Mesothelial cell of epicardium (in vitro differentiated cells): ENCODE measurements at regions not wholly inside any gene's neighbourhood (a gene's known extent, or its start where the extent isn't known, plus 50 kb on each side); places are given as distances from the start of the nearest gene placed in this dataset.

Experiments
- DNase-seq, 2 experiments: peaks; one replicate each; pipeline ENCODE4 v3.0.0; 2021; ENCODE audit warnings: low spot score in 2 of 2; ENCODE audit not compliant: unreplicated experiment in 2 of 2
- H3K27ac Mint-ChIP-seq: 2 replicates; pipeline ENCODE4 v1.8.0; 2021; ENCODE audit warnings: mixed read lengths
- H3K27me3 Mint-ChIP-seq: 2 replicates; pipeline ENCODE4 v1.8.0; 2021; ENCODE audit warnings: low read depth, mixed read lengths
- H3K36me3 Mint-ChIP-seq: 2 replicates; pipeline ENCODE4 v1.8.0; 2021; ENCODE audit warnings: mixed read lengths
- H3K4me1 Mint-ChIP-seq: 2 replicates; pipeline ENCODE4 v1.8.0; 2021; ENCODE audit warnings: mixed read lengths
- H3K4me3 Mint-ChIP-seq: 2 replicates; pipeline ENCODE4 v1.8.0; 2021; ENCODE audit warnings: mild to moderate bottlenecking, moderate library complexity, mixed read lengths
- H3K9me3 Mint-ChIP-seq: 2 replicates; pipeline ENCODE4 v1.8.0; 2021; ENCODE audit warnings: mixed read lengths
- TF ChIP-seq, protein P1 (sequence below): fragments of 200-600 bp; sonication (generic); IDR thresholded peaks from one replicate; pipeline ENCODE4 v1.5.0; 2021; ENCODE audit warnings: antibody characterized with exemption; ENCODE audit not compliant: unreplicated experiment

DNA sequence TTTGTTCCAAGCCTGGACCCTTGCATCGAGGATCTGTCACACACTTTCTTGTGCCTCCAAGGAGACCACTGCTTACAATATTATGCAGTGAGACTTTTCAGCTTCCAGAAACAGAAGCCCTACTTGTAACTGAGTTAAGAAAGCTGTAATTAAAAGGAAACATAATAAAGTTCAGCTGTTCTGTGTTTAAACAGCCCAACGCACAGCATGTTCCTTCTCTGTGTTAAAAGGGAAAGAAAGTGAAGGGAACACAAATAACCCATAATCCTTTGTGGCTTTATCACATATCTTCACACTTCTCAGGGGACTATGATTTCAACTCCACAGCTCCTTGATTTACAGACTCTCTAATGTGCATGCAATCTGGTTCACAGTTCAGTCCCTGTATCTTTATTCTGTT, 200.3 kb upstream of the MTNR1B start:
- TF ChIP-seq, protein P1, sequence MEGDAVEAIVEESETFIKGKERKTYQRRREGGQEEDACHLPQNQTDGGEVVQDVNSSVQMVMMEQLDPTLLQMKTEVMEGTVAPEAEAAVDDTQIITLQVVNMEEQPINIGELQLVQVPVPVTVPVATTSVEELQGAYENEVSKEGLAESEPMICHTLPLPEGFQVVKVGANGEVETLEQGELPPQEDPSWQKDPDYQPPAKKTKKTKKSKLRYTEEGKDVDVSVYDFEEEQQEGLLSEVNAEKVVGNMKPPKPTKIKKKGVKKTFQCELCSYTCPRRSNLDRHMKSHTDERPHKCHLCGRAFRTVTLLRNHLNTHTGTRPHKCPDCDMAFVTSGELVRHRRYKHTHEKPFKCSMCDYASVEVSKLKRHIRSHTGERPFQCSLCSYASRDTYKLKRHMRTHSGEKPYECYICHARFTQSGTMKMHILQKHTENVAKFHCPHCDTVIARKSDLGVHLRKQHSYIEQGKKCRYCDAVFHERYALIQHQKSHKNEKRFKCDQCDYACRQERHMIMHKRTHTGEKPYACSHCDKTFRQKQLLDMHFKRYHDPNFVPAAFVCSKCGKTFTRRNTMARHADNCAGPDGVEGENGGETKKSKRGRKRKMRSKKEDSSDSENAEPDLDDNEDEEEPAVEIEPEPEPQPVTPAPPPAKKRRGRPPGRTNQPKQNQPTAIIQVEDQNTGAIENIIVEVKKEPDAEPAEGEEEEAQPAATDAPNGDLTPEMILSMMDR: no peak
- Mint-ChIP-seq H3K9me3 (no peaks in the 10 kb centered on the region), H3K4me3 (no peak overlapping the region), H3K36me3 (peaks cover 2% of the 10 kb centered on the region), H3K27me3 (no peaks in the 10 kb centered on the region), H3K27ac (no peak overlapping the region), H3K4me1 (peaks cover 22% of the 10 kb centered on the region)
- no peak for DNase-seq

- Mint-ChIP-seq H3K4me1 (peaks cover 19% of the 10 kb centered on the region), H3K27ac (no peak overlapping the region), H3K9me3 (no peaks in the 10 kb centered on the region), H3K4me3 (no peak overlapping the region), H3K36me3 (peaks cover 2% of the 10 kb centered on the region), H3K27me3 (no peaks in the 10 kb centered on the region)
- no peak for DNase-seq
- TF ChIP-seq, protein P1: no peak
Measured at GRCh38 chr11:92770419-92770818, 199.0 kb upstream of the MTNR1B start.

- H3K4me3 Mint-ChIP-seq: no peak overlapping the region
- DNase-seq: no peak
- H3K9me3 Mint-ChIP-seq: no peaks in the 10 kb centered on the region
- peaks cover 2% of the 10 kb centered on the region for H3K36me3 Mint-ChIP-seq
- TF ChIP-seq, protein P1: no peak
- no peaks in the 10 kb centered on the region for H3K27me3 Mint-ChIP-seq
- H3K4me1 Mint-ChIP-seq: peaks cover 14% of the 10 kb centered on the region
- H3K27ac Mint-ChIP-seq: no peak overlapping the region
Measured at GRCh38 chr11:92770981-92771380, 198.5 kb upstream of the MTNR1B start.

DNA sequence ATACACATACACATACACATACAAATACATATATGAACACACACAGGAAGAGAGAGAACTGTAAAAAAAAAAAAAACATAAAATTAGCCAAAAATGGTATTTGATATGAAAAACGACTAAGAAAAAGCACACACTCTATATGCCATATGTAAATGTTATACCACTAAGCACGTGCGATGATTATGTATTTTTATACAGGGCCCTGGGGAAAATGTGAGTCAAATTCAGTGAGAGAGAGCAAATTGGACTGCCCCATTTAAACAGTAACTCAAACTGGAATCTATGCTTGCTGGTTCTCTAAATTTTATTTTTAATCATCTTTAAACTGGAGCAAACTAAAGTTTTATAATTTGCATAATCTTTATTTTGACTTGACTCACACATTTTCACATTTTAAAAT, 197.8 kb upstream of the MTNR1B start:
- H3K27ac Mint-ChIP-seq: no peak overlapping the region
- H3K9me3 Mint-ChIP-seq: no peaks in the 10 kb centered on the region
- peaks cover 9% of the 10 kb centered on the region for H3K4me1 Mint-ChIP-seq
- peaks cover 2% of the 10 kb centered on the region for H3K36me3 Mint-ChIP-seq
- DNase-seq: no peak
- no peak overlapping the region for H3K4me3 Mint-ChIP-seq
- TF ChIP-seq, protein P1: no peak
- no peaks in the 10 kb centered on the region for H3K27me3 Mint-ChIP-seq

DNA sequence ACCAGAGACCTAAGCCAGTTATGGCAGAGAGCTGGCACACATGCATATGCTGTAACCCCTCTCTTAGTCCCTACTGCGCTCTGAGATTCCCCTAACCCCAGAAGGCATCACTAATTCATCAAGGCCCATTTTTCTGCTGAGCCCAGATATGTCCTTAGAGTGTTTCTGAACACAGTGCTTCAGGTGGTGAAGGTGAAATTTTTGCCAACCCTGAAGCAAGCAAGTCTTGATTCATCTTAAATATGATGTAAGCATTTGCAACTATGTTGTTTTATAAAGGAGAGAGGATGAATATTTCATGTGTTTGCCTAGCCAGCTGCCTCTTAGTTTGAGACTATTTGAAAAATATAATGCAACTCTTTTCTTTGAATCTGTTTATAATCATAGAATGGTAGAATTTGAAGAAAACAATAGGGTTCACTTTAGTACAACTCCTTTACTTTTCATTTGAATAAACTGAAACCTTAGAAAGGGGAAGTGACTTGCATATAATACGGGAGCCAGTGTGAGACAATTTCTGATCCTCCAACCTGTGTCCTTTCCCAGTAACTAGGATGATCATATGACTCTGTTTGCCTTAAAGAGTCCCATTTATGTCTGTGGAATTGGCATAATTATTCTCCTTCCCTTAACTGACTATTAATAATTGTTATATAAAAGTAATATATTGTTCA, 194.3 kb upstream of the MTNR1B start:
- H3K27ac Mint-ChIP-seq: no peak overlapping the region
- H3K9me3 Mint-ChIP-seq: no peaks in the 10 kb centered on the region
- no peaks in the 10 kb centered on the region for H3K27me3 Mint-ChIP-seq
- TF ChIP-seq, protein P1: no peak
- peaks cover 4% of the 10 kb centered on the region for H3K36me3 Mint-ChIP-seq
- H3K4me1 Mint-ChIP-seq: peaks cover 2% of the 10 kb centered on the region
- no peak for DNase-seq
- no peak overlapping the region for H3K4me3 Mint-ChIP-seq

DNA sequence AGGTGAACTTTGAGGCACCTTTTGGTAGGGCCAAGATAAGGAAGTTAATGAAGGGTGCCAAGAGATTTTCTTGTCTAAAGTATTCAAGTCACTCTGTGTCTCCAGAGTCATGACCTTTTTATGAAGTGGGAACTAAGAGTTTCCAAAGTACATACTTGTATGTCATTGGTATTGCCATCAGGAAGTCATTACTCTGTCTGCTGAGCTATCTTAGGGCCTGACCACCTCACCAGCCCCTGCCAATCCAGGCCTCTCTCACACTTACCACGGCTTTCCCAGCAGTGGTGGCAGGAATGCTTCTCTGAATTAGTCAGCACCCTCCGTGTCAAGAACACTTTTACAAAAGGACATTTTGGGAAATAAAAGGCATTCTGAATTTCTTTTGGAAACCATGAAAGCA, 192.8 kb upstream of the MTNR1B start:
- no peak for DNase-seq

More for the DNA sequence above, 192.8 kb upstream of the MTNR1B start:
- Mint-ChIP-seq H3K4me3 (no peak overlapping the region), H3K27ac (no peak overlapping the region), H3K36me3 (peaks cover 4% of the 10 kb centered on the region), H3K4me1 (peaks cover 2% of the 10 kb centered on the region), H3K9me3 (no peaks in the 10 kb centered on the region), H3K27me3 (no peaks in the 10 kb centered on the region)
- TF ChIP-seq, protein P1: no peak
